ENCODE measurements at regions not wholly inside any gene's neighbourhood (a gene's known extent, or its start where the extent isn't known, plus 50 kb on each side); places are given as distances from the start of the nearest gene placed in this dataset.
"Not testable (repeated sequence)": the region's sequence is repeated elsewhere in the genome, so short reads cannot be mapped to it uniquely, and the experiment has no call there.

DNA sequence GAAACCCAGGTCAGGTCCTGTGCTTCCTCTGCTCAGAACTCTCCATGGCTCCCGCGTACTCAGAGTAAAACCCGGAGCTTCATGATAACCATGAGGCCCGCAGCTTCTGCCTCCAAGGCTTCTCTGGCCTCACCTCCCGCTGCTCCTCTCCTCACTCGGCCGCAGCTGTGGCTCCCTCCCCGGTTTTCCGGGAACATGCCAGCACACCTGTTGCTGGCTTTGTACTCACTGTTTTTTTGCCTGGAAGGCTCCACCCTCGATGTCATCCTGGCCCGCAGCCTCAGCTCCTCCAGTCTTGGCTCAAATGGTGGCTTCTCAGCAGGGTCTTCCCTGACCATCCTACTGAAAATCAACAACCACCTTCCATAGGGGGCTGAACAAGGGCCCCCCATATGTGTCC is 57.7 kb upstream of the SULF2 start:
- DNase-seq (ENCODE audit: low read depth): not testable (repeated sequence)

DNA sequence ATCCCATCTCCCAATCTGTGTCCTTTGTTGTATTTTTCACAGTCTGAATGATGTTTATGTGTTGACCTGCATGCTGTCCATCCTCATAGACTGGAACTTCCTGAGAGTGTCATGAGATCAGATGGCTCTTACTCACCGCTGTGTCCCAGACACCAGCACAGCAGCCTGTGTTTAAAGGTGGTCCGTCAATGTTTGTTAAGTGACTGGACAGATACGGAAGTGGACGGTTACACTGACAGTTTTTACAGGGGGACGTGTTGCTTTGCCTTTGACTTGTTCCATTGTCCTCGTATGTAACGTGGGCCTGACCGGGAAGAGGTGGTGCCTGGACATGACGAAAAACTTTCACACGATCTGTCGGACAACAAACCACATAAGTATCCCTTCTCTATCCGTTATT is 56.7 kb upstream of the SULF2 start:
- not testable (repeated sequence) for DNase-seq (ENCODE audit: low read depth)

DNA sequence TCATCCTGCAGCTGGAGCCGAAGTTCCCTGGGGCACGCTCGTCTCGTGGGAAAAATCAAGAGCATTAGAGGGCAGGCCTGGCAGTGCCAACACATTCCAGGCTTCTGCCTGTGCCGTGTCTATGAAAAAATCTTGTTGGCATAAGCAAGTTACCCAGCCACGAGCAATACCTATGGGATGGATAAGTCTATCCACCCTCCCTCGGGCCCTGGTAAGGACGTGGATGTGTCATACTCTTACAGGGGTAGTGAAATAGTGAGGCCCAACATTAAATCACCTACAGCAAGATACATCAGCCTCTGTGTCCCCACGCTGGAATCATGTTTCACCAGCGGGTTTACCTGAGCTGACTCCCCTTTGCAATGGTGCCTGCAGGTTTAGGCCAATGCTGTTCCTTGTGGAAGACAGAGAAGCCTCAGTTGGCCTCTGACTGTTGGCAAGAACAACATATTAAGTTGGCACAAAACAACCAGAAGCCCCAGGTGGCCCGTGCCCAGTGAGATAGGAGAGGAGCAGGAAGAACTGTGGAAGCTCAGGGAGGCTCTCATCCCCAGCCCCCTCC is 51.1 kb upstream of the SULF2 start:
- not testable (repeated sequence) for DNase-seq (ENCODE audit: low read depth)
